PC-9 (cell line): ENCODE measurements at regions not wholly inside any gene's neighbourhood (a gene's known extent, or its start where the extent isn't known, plus 50 kb on each side); places are given as distances from the start of the nearest gene placed in this dataset.

Experiments used
- BruUV-seq: library from RNA; stranded (reverse); fragments of 400-500 nt; replicated peaks from 2 replicates; lab custom pipeline; 2021; lab: Mats Ljungman, UMichigan
- CTCF ChIA-PET: fragments of 300-600 bp; sonication (Branson Sonifier 250); formaldehyde crosslinking; loops from one replicate; lab custom pipeline; 2022; ENCODE audit warnings: antibody characterized with exemption; lab: Charles Lee
- POLR2A ChIA-PET: fragments of 300-600 bp; sonication (Branson Sonifier 250); formaldehyde crosslinking; loops from one replicate; lab custom pipeline; 2022; ENCODE audit warnings: antibody characterized with exemption; ENCODE audit not compliant: unreplicated experiment; lab: Charles Lee
- DNase-seq, 2 experiments: peaks; one replicate each; pipeline versions ENCODE4 v3.0.0 to v3.0.0-alpha.2; 2015 to 2022; ENCODE audit warnings: mixed read lengths in 1 of 2
- H2AFZ ChIP-seq: fragments of 200-600 bp; sonication (generic); 2 replicates; pipeline ENCODE4 v1.8.1; 2017; ENCODE audit warnings: antibody characterized with exemption
- H3F3A ChIP-seq: fragments of 200-600 bp; sonication (generic); 2 replicates; pipeline ENCODE4 v1.8.1; 2017; ENCODE audit warnings: antibody characterized with exemption, mild to moderate bottlenecking, low read depth; ENCODE audit not compliant: insufficient read depth
- H3K27ac ChIP-seq: fragments of 200-600 bp; sonication (generic); 2 replicates; pipeline ENCODE4 v1.6.1; 2016; ENCODE audit warnings: mixed run types
- H3K27me3 ChIP-seq: fragments of 200-600 bp; sonication (generic); 2 replicates; pipeline ENCODE4 v1.6.1; 2016; ENCODE audit warnings: low read depth, mixed run types; ENCODE audit not compliant: insufficient read depth
- H3K36me3 ChIP-seq: fragments of 200-600 bp; sonication (generic); 2 replicates; pipeline ENCODE4 v1.6.1; 2016; ENCODE audit warnings: low read depth, mixed run types
- H3K4me1 ChIP-seq: fragments of 200-600 bp; sonication (generic); replicated peaks from 2 replicates; pipeline ENCODE4 v1.6.1; 2016; ENCODE audit warnings: mixed run types; ENCODE audit not compliant: insufficient read depth
- H3K4me2 ChIP-seq: fragments of 200-600 bp; sonication (generic); 2 replicates; pipeline ENCODE4 v1.6.1; 2017; ENCODE audit warnings: mixed run types
- H3K4me3 ChIP-seq: fragments of 200-600 bp; sonication (generic); 2 replicates; pipeline ENCODE4 v1.6.1; 2016; ENCODE audit warnings: mixed run types
- H3K79me2 ChIP-seq: fragments of 200-600 bp; sonication (generic); 2 replicates; pipeline ENCODE4 v1.6.1; 2017; ENCODE audit warnings: low read depth, mixed run types
- H3K9me2 ChIP-seq: fragments of 200-600 bp; sonication (generic); 2 replicates; pipeline ENCODE4 v1.8.1; 2017; ENCODE audit warnings: mild to moderate bottlenecking; ENCODE audit not compliant: insufficient read depth
- H3K9me3 ChIP-seq: fragments of 200-600 bp; sonication (generic); 2 replicates; pipeline ENCODE4 v1.8.1; 2016; ENCODE audit warnings: low read depth; ENCODE audit not compliant: insufficient read depth
- H4K20me1 ChIP-seq: fragments of 200-600 bp; sonication (generic); 2 replicates; pipeline ENCODE4 v1.8.1; 2017; ENCODE audit not compliant: insufficient read depth
- EZH2 ChIP-seq: fragments of 200-600 bp; sonication (generic); IDR thresholded peaks from 2 replicates; pipeline ENCODE4 v1.8.0; 2017; ENCODE audit warnings: antibody characterized with exemption, low read depth
- intact Hi-C: fragments of 100-400 bp; cut with micrococcal nuclease; formaldehyde crosslinking; loops from one replicate; pipeline ENCODE4 v1.10.0; 2022; ENCODE audit not compliant: unreplicated experiment
- TF ChIP-seq, protein P1 (sequence below): fragments of 200-600 bp; sonication (generic); conservative IDR thresholded peaks from 2 replicates; pipeline ENCODE4 v1.6.1; 2017; ENCODE audit warnings: mixed run types, antibody characterized with exemption, mild to moderate bottlenecking, moderate library complexity

DNA sequence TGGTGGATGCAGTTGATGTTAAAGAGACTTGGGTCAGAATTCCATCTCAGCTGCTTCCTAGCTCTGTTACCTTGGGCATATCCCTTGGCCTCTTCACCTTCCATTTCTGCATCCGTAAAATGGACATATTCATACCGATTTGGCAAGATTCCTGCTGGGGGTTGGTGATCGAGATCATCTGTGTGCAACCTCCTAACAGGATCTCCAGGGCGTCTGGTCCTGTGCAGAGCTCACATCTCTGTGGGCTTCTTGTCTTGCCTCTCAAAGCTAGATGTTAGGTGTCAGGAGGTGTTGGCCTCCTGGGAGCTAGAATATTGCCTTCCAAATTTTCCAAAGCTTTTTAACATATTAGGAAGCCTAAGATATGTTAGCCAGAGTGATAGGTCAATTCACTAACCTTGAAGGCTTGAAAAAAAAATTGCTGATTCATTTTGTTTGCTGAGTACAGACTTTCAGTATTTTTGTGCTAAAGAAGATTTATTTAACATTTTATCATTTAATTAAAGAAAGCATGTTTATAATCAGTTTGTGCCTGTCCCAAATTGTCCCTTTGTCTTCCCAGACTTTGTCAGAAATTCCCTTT is 69.7 kb upstream of the ZNF516 start:
- DNase-seq, result no peak
- H3K27me3 ChIP-seq, result no peaks in the 10 kb centered on the region
- H3K36me3 ChIP-seq, result no peaks in the 10 kb centered on the region
- H3K9me2 ChIP-seq, result no peaks in the 10 kb centered on the region
- H3K4me2 ChIP-seq, result peak overlapping the region; percentile 93
- no peaks in the 10 kb centered on the region for H3K79me2 ChIP-seq
- peak overlapping the region; percentile 63; the same call in 1 of the 2 replicates for H3K4me3 ChIP-seq
- H4K20me1 ChIP-seq, result no peaks in the 10 kb centered on the region
- ChIA-PET CTCF (interaction anchor here (0.5 kb wide), 1 partner anchor 70 kb away, joined by 4 read pairs; no protein-coding TSS in a partner anchor), POLR2A (no interaction called here)
- peaks cover 48% of the 10 kb centered on the region for H3F3A ChIP-seq
- 0 out of 2 replicates have a peak overlapping the region, but pooled peaks have one; percentile 11 for H2AFZ ChIP-seq
- intact Hi-C loops, result loop anchor here (2.0 to 5.0 kb wide), 2 partner anchors 72 to 87 kb away; no protein-coding TSS in a partner anchor
- peaks cover 41% of the 10 kb centered on the region for H3K4me1 ChIP-seq
- H3K9me3 ChIP-seq, result peaks cover 10% of the 10 kb centered on the region; the same call in 1 of the 2 replicates
- TF ChIP-seq EZH2, result no peak
- TF ChIP-seq, protein P1, sequence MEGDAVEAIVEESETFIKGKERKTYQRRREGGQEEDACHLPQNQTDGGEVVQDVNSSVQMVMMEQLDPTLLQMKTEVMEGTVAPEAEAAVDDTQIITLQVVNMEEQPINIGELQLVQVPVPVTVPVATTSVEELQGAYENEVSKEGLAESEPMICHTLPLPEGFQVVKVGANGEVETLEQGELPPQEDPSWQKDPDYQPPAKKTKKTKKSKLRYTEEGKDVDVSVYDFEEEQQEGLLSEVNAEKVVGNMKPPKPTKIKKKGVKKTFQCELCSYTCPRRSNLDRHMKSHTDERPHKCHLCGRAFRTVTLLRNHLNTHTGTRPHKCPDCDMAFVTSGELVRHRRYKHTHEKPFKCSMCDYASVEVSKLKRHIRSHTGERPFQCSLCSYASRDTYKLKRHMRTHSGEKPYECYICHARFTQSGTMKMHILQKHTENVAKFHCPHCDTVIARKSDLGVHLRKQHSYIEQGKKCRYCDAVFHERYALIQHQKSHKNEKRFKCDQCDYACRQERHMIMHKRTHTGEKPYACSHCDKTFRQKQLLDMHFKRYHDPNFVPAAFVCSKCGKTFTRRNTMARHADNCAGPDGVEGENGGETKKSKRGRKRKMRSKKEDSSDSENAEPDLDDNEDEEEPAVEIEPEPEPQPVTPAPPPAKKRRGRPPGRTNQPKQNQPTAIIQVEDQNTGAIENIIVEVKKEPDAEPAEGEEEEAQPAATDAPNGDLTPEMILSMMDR, result no peak
- peak overlapping the region; percentile 99 for H3K27ac ChIP-seq
- BruUV-seq, result TSS peak; percentile 96

DNA sequence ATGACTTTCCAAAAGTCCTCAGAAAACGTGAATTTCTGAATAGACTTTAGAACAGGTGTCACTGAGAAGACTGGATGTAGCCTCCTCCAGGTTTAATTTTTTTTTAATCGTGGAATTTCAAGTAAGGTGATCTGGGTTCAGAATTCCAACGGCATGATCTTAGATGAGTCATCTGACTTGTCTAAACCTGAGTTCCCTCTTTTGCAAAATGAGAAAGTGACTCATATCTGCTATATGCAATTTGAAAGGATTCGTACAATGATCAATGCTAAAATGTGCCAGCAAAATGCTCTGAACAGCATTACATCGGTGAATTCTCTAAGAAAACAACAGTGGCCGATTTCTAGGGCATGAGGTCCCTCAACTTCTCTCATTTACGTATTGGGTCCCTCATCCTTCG is 69.1 kb upstream of the ZNF516 start:
- Histone ChIP-seq H3K4me2 (peak overlapping the region; percentile 93), H3K9me2 (no peaks in the 10 kb centered on the region), H3K36me3 (no peaks in the 10 kb centered on the region), H3K27ac (peak overlapping the region; percentile 99), H3K27me3 (no peaks in the 10 kb centered on the region), H3K4me3 (peak overlapping the region; percentile 63; the same call in 1 of the 2 replicates), H3F3A (peaks cover 52% of the 10 kb centered on the region), H3K79me2 (no peaks in the 10 kb centered on the region), H2AFZ (0 out of 2 replicates have a peak overlapping the region, but pooled peaks have one; percentile 11), H3K4me1 (peaks cover 47% of the 10 kb centered on the region), H3K9me3 (peaks cover 10% of the 10 kb centered on the region; the same call in 1 of the 2 replicates), H4K20me1 (no peaks in the 10 kb centered on the region)
- BruUV-seq, result no TSS peak
- ChIA-PET POLR2A (no interaction called here), CTCF (no interaction called here)
- DNase-seq, result peak in 1 of 2 experiments; percentile 95
- intact Hi-C loops, result loop anchor here (2.0 kb wide), 1 partner anchor 71 kb away; no protein-coding TSS in a partner anchor
- no peak for TF ChIP-seq EZH2
- TF ChIP-seq, protein P1, result no peak

DNA sequence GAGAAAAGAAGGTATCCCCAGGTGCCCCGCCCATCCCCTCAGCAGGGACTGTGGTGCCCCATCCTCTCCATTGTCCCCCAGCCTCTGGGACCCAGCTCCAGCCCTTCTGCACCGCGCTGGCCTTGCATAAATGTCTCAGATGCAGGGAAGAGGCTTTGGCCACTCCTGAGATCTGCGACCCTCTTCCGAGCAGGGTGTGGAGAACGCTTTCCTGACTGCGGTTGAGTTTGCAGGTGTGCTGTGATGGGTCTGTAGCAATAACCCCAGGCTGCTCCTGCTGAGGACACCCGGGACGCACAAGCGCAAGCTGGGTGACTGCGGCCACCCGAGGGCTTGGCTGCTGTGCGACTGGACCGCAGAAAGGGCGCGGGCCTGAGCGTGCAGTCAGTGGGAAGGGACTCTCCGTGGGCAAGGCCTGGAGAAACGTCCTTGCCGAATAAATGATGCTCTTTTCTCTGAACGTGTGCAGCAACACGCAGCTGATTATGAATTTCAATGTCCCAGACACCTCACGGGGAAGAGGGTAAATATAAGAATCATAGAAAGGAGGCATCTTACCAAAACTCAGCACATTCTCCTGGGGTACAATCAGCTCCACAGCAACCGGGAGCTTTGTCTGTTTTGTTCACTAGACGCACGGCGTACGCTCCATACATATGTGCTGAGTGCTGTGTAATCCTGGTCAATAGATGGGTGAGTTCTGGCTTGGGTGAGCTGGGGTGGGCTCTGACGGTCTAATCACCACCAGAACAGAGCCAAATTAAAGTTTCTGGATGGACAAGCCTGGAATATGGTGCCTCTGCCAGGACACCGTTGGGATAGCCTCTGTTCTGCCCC is 67.5 kb upstream of the ZNF516 start:
- POLR2A ChIA-PET, result no interaction called here

More for the DNA sequence above, 67.5 kb upstream of the ZNF516 start:
- Histone ChIP-seq H3K4me2 (no peak overlapping the region), H3K4me1 (peaks cover 63% of the 10 kb centered on the region), H2AFZ (no peak overlapping the region), H3K79me2 (no peaks in the 10 kb centered on the region), H4K20me1 (no peaks in the 10 kb centered on the region), H3F3A (peaks cover 68% of the 10 kb centered on the region), H3K4me3 (no peak overlapping the region), H3K27me3 (no peaks in the 10 kb centered on the region), H3K27ac (no peak overlapping the region), H3K9me3 (peaks cover 10% of the 10 kb centered on the region; the same call in 1 of the 2 replicates), H3K36me3 (no peaks in the 10 kb centered on the region), H3K9me2 (peaks cover 3% of the 10 kb centered on the region; the same call in 1 of the 2 replicates)
- BruUV-seq, result no TSS peak
- no peak for TF ChIP-seq EZH2
- TF ChIP-seq, protein P1, result no peak
- DNase-seq, result no peak
- CTCF ChIA-PET, result no interaction called here
- intact Hi-C loops, result no loop called here
